ENCODE measurements at regions not wholly inside any gene's neighbourhood (a gene's known extent, or its start where the extent isn't known, plus 50 kb on each side); places are given as distances from the start of the nearest gene placed in this dataset.

- TF ChIP-seq CTCF (IDR thresholded peaks at IDR 0.05): 0 out of 2 replicates have a peak, but pooled peaks have one; percentile 10
Observed at GRCh38 chr9:20191228-20191840, 402.5 kb upstream of the SLC24A2 start.

GRCh38 chr9:20189871-20190270 lies 401.0 kb upstream of the SLC24A2 start:
- TF ChIP-seq CTCF (IDR thresholded peaks at IDR 0.05): no peak

GRCh38 chr9:20188616-20189369 lies 400.0 kb upstream of the SLC24A2 start:
- no peak for TF ChIP-seq CTCF (IDR thresholded peaks at IDR 0.05)

GRCh38 chr9:20187318-20187717 lies 398.5 kb upstream of the SLC24A2 start:
- no peak for TF ChIP-seq CTCF (IDR thresholded peaks at IDR 0.05)

GRCh38 chr9:20186823-20187222 lies 398.0 kb upstream of the SLC24A2 start:
- no peak for TF ChIP-seq CTCF (IDR thresholded peaks at IDR 0.05)

GRCh38 chr9:20186231-20186630 lies 397.4 kb upstream of the SLC24A2 start:
- TF ChIP-seq CTCF (IDR thresholded peaks at IDR 0.05): no peak

GRCh38 chr9:20184541-20184940 lies 395.7 kb upstream of the SLC24A2 start:
- TF ChIP-seq CTCF (IDR thresholded peaks at IDR 0.05): no peak
